Heart left ventricle (tissue), 16 donors: ENCODE measurements at regions not wholly inside any gene's neighbourhood (a gene's known extent, or its start where the extent isn't known, plus 50 kb on each side); places are given as distances from the start of the nearest gene placed in this dataset.

Experiments
- ATAC-seq, 4 donors: fragments of 200-7000 bp; cut with Tn5 transposase; one replicate each; pipeline ENCODE4 v1.9.1; 2020 to 2022; ENCODE audit warnings: moderate library complexity in 4 of 4, mild to moderate bottlenecking in 3 of 4, moderate number of reproducible peaks in 1 of 4
- DNase-seq, 5 donors: peaks; one replicate each; pipeline ENCODE4 v3.0.0-alpha.2; 2020
- H3K27ac ChIP-seq, 12 donors: fragments of 200-600 bp; sonication (generic) in 4 of 12; one replicate each; pipeline versions ENCODE4 v1.5.0 to v1.8.0; 2016 to 2022; ENCODE audit warnings: mild to moderate bottlenecking in 2 of 12
- H3K27me3 ChIP-seq, 9 donors: fragments of 200-600 bp; sonication (generic) in 2 of 9; one replicate each; pipeline versions ENCODE4 v1.5.1 to v1.8.0; 2016 to 2022; ENCODE audit warnings: mild to moderate bottlenecking in 3 of 9
- H3K36me3 ChIP-seq, 9 donors: fragments of 200-600 bp; sonication (generic) in 2 of 9; one replicate each; pipeline versions ENCODE4 v1.5.0 to v1.8.0; 2018 to 2022; ENCODE audit warnings: mild to moderate bottlenecking in 2 of 9
- H3K4me1 ChIP-seq, 12 donors: fragments of 200-600 bp; sonication (generic) in 4 of 12; one replicate each; pipeline versions ENCODE4 v1.5.0 to v1.8.0; 2016 to 2022; ENCODE audit warnings: mild to moderate bottlenecking in 3 of 12
- H3K4me3 ChIP-seq, 12 donors: fragments of 200-600 bp; sonication (generic) in 4 of 12; one replicate each; pipeline versions ENCODE4 v1.5.0 to v1.8.0; 2017 to 2022; ENCODE audit warnings: mild to moderate bottlenecking in 9 of 12, moderate library complexity in 4 of 12
- H3K9me3 ChIP-seq, 12 donors: fragments of 200-600 bp; sonication (generic) in 4 of 12; one replicate each; pipeline versions ENCODE4 v1.5.0 to v1.8.0; 2016 to 2022; ENCODE audit warnings: mild to moderate bottlenecking in 1 of 12
- CTCF ChIP-seq, 12 donors: fragments of 200-600 bp; sonication (generic) in 4 of 12; IDR thresholded peaks; one replicate each; pipeline versions ENCODE4 v1.5.0 to v1.8.0; 2018 to 2022; ENCODE audit warnings: antibody characterized with exemption in 12 of 12, mild to moderate bottlenecking in 5 of 12
- POLR2A ChIP-seq, 2 donors: fragments of 450-650 bp; IDR thresholded peaks; one replicate each; pipeline ENCODE4 v1.6.1; 2017; ENCODE audit warnings: antibody characterized with exemption in 2 of 2, mild to moderate bottlenecking in 2 of 2, moderate library complexity in 2 of 2
- WGBS, 4 donors: extraction: QIAGEN DNeasy Blood & Tissue Kit in 2 of 4; methylation state at CpG; one replicate each; pipeline versions ENCODE4 v1.1.5 to v1.1.7; 2013 to 2018; 5-methylcytosine and 5-hydroxymethylcytosine counted together
- intact Hi-C, 10 donors: fragments of 100-400 bp; cut with DNase I; formaldehyde crosslinking; loops; one replicate each; pipeline versions ENCODE4 v1.11.1 to v1.14.2; 2022
- donor health status: ischemic (EF 13 %, LVEDD 7.1; RV severe dilation, severe dysfunction).
- donor health status: healthy with polysubstance abuse.
- donor health status: DM: no; HTN: yes; CAD: no.
- donor health status: DM: no; HTN: no; CAD: no.
- donor health status: ischemic (EF 25% LVEDD 6.9; RV normal size, moderate dysfunction).
- donor health status: ischemic (EF 25% LVEDD 5.7; RV mildly dilated, moderate dysfunction).
- donor health status: healthy.
- donor health status: DM: yes; HTN: yes; CAD: no.
- donor health status: ischemic (EF 35%, LVEDD 5.7; RV mildly dilated, moderate dysfunction).
- donor health status: nonischemic (EF 11% LVEDD 7.7; RV severe dilation, severe dysfunction).
- donor health status: DM: yes; HTN: yes; CAD: no.
- donor health status: PGD.
- donor health status: ischemic (EF 29% LVEDD 5.4; RV normal size, mild dysfunction).
- donor health status: nonischemic (EF 23%, LVEDD 6.1; RV moderate dilation, normal function).

GRCh38 chr4:187135878-187136277 lies 412.2 kb upstream of the FAT1 start:
- WGBS, 4 donors = 86 to 89% (median 88%) methylated on average over 6 of the region's 6 CpGs
- H3K27me3 ChIP-seq = no peaks in the 10 kb centered on the region
- H3K36me3 ChIP-seq = no peaks in the 10 kb centered on the region
- DNase-seq = no peak
- H3K9me3 ChIP-seq = no peaks in the 10 kb centered on the region
- no peak overlapping the region for H3K4me3 ChIP-seq
- intact Hi-C loops = no loop called here
- H3K27ac ChIP-seq = no peak overlapping the region
- TF ChIP-seq CTCF (IDR thresholded peaks at IDR 0.05) (no peak), POLR2A (IDR thresholded peaks at IDR 0.05) (no peak)
- ATAC-seq = no peak
- no peaks in the 10 kb centered on the region for H3K4me1 ChIP-seq

GRCh38 chr4:187139141-187139540 lies 415.5 kb upstream of the FAT1 start:
- no peak overlapping the region for H3K4me3 ChIP-seq
- DNase-seq = no peak
- H3K27ac ChIP-seq = no peak overlapping the region
- H3K4me1 ChIP-seq = no peaks in the 10 kb centered on the region
- no peaks in the 10 kb centered on the region for H3K27me3 ChIP-seq
- no peak for ATAC-seq
- H3K9me3 ChIP-seq = no peaks in the 10 kb centered on the region
- WGBS, 4 donors = 76 to 84% (median 82%) methylated on average over 4 of the region's 4 CpGs
- TF ChIP-seq POLR2A (IDR thresholded peaks at IDR 0.05) = no peak
- TF ChIP-seq CTCF (IDR thresholded peaks at IDR 0.05) = no peak
- intact Hi-C loops = no loop called here
- H3K36me3 ChIP-seq = no peaks in the 10 kb centered on the region

- intact Hi-C loops = no loop called here
- Histone ChIP-seq H3K27ac (no peak overlapping the region), H3K4me3 (no peak overlapping the region), H3K4me1 (no peaks in the 10 kb centered on the region), H3K36me3 (no peaks in the 10 kb centered on the region), H3K27me3 (no peaks in the 10 kb centered on the region), H3K9me3 (peaks cover 0 to 5% (median 0%) of the 10 kb centered on the region in 12 donors)
- no peak for ATAC-seq
- no peak for DNase-seq
- WGBS, 4 donors = 82 to 83% (median 82%) methylated on average over 7 of the region's 7 CpGs
- TF ChIP-seq CTCF (IDR thresholded peaks at IDR 0.05) = no peak
These were observed 417.4 kb upstream of the FAT1 start for GRCh38 chr4:187141101-187141500.

- TF ChIP-seq CTCF (IDR thresholded peaks at IDR 0.05) (no peak), POLR2A (IDR thresholded peaks at IDR 0.05) (no peak)
- H3K4me1 ChIP-seq = no peaks in the 10 kb centered on the region
- H3K9me3 ChIP-seq = peaks cover 0 to 10% (median 0%) of the 10 kb centered on the region in 12 donors
- H3K36me3 ChIP-seq = no peaks in the 10 kb centered on the region
- no peak overlapping the region for H3K27ac ChIP-seq
- DNase-seq (no peak), ATAC-seq (no peak)
- WGBS, 4 donors = 77 to 85% (median 81%) methylated on average over 8 of the region's 8 CpGs
- H3K27me3 ChIP-seq = no peaks in the 10 kb centered on the region
- intact Hi-C loops = no loop called here
- H3K4me3 ChIP-seq = no peak overlapping the region
These were observed 425.7 kb upstream of the FAT1 start for GRCh38 chr4:187149229-187149945.
